ENCODE measurements at regions not wholly inside any gene's neighbourhood (a gene's known extent, or its start where the extent isn't known, plus 50 kb on each side); places are given as distances from the start of the nearest gene placed in this dataset.

DNA sequence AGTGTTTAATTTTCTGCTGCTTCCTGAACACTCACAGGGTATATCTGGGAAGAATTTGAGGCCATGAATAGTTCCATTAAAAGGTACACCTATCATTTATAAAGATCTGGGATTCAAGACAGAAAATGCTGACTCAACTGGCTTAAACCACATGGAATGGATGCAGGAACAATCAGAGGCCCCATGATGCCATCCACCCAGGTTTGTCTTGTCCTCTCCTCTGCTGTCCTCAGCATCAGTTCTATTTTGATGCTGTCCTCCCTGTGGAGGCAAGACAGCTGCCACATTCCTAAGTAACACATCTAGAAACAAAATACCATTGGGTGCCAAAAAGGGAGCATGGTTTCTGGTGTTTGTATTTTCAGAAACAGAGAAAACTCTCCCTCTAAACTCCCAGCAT, 143.4 kb downstream of the ELOVL4 start:
- Histone ChIP-seq H3K4me1 (ENCODE audit: control insufficient read depth, insufficient read depth, low read length) (no peaks in the 10 kb centered on the region), H3K4me2 (ENCODE audit: low read depth, low read length) (no peak overlapping the region), H3K4me3 (ENCODE audit: insufficient read depth, low read depth, low read length) (no peak overlapping the region), H4K20me1 (ENCODE audit: insufficient read depth, low read length) (no peaks in the 10 kb centered on the region), H2AK9ac (replicated peaks; ENCODE audit: low read depth, low read length, poor library complexity) (no peak overlapping the region), H4K8ac (ENCODE audit: low read depth in 2 of 2, low read length in 2 of 2) (no peak overlapping the region), H4K5ac (ENCODE audit: low read depth, low read length) (no peak overlapping the region), H2BK5ac (ENCODE audit: low read depth, low read length, poor library complexity, severe bottlenecking) (no peak overlapping the region), H3K23ac (ENCODE audit: low read depth, low read length) (no peak overlapping the region), H3K9me1 (ENCODE audit: insufficient read depth, low read length) (no peaks in the 10 kb centered on the region), H3K79me1 (ENCODE audit: low read depth in 1 of 2, low read length in 2 of 2) (no peaks in the 10 kb centered on the region), H2BK120ac (ENCODE audit: low read depth, low read length) (no peak overlapping the region), H3K9me3 (ENCODE audit: control insufficient read depth, insufficient read depth, low read length) (no peaks in the 10 kb centered on the region), H3K9ac (ENCODE audit: low read depth, low read length) (no peak overlapping the region), H2BK15ac (ENCODE audit: low read depth, low read length) (no peak overlapping the region), H4K91ac (ENCODE audit: insufficient read depth, low read depth, low read length) (no peak overlapping the region), H2BK20ac (ENCODE audit: low read depth, low read length) (no peak overlapping the region), H3K27ac (ENCODE audit: insufficient read depth, low read length) (no peak overlapping the region), H3K4ac (ENCODE audit: low read depth, low read length) (no peak overlapping the region), H2AK5ac (ENCODE audit: low read depth, low read length) (no peak overlapping the region), H3K56ac (ENCODE audit: extremely low read depth, insufficient read depth, low read length) (no peak overlapping the region), H2AFZ (replicated peaks; ENCODE audit: low read length, poor library complexity) (no peak overlapping the region), H3K14ac (replicated peaks; ENCODE audit: low read depth, low read length) (no peak overlapping the region), H3K36me3 (ENCODE audit: control insufficient read depth, insufficient read depth, low read length) (no peaks in the 10 kb centered on the region), H3K27me3 (ENCODE audit: control insufficient read depth, insufficient read depth, low read length) (no peaks in the 10 kb centered on the region), H3K18ac (ENCODE audit: low read depth, low read length) (no peak overlapping the region)
- intact Hi-C loops (cut with micrococcal nuclease) (no loop called here), in situ Hi-C loops (cut with MboI; ENCODE audit: low sequenced_read_pairs) (no loop called here), dilution Hi-C loops (cut with HindIII; ENCODE audit: low sequenced_read_pairs, unreplicated experiment) (no loop called here)
- POLR2A ChIA-PET (ENCODE audit: unreplicated experiment) = no interaction called here
- TF ChIP-seq SMC3 (IDR thresholded peaks at IDR 0.05; ENCODE audit: low read depth, low read length) (no peak), MXI1 (IDR thresholded peaks at IDR 0.05; ENCODE audit: borderline replicate concordance, low read depth, low read length) (no peak), RFX5 (IDR thresholded peaks at IDR 0.05; ENCODE audit: low read depth, low read length) (no peak), MAZ (IDR thresholded peaks at IDR 0.05; ENCODE audit: borderline replicate concordance, low read depth, low read length) (no peak), POLR2A (IDR thresholded peaks at IDR 0.05; ENCODE audit: low read depth, low read length) (no peak), MAFK (IDR thresholded peaks at IDR 0.05; ENCODE audit: low read depth, low read length) (no peak; the same call in 1 of the 2 replicates)
- no peak for DNase-seq
- CTCF ChIA-PET = no interaction called here
- BruUV-seq (replicated peaks) = no TSS peak
- no peak for ATAC-seq (ENCODE audit: low read depth)
